Loucy (cell line): ENCODE measurements at regions not wholly inside any gene's neighbourhood (a gene's known extent, or its start where the extent isn't known, plus 50 kb on each side); places are given as distances from the start of the nearest gene placed in this dataset.

ENCODE experiments used
- CTCF ChIP-seq: fragments of 200-600 bp; sonication (generic); conservative IDR thresholded peaks from 2 replicates; pipeline ENCODE4 v1.5.1; 2014; ENCODE audit warnings: mild to moderate bottlenecking, antibody characterized with exemption, low read length
- EZH2phosphoT487 ChIP-seq: fragments of 200-600 bp; IDR thresholded peaks from 2 replicates; pipeline ENCODE4 v1.6.1; 2018; ENCODE audit warnings: antibody characterized with exemption, mild to moderate bottlenecking, moderate library complexity, borderline replicate concordance

GRCh38 chr13:79830426-79830825 is 349.5 kb downstream of the NDFIP2 start:
- no peak for TF ChIP-seq CTCF
- TF ChIP-seq EZH2phosphoT487 = no peak
